KMS-11 (cell line): ENCODE measurements at regions not wholly inside any gene's neighbourhood (a gene's known extent, or its start where the extent isn't known, plus 50 kb on each side); places are given as distances from the start of the nearest gene placed in this dataset.
"Not testable (repeated sequence)": the region's sequence is repeated elsewhere in the genome, so short reads cannot be mapped to it uniquely, and the experiment has no call there.

Source experiments
- H2AFZ ChIP-seq: fragments of 200-600 bp; sonication (generic); 2 replicates; pipeline ENCODE4 v1.6.1; 2016; ENCODE audit warnings: antibody characterized with exemption, mixed run types, low read depth
- H3K27ac ChIP-seq: fragments of 200-600 bp; sonication (generic); 2 replicates; pipeline ENCODE4 v1.6.1; 2016; ENCODE audit warnings: mild to moderate bottlenecking, mixed run types
- H3K27me3 ChIP-seq: fragments of 200-600 bp; sonication (generic); 2 replicates; pipeline ENCODE4 v1.6.1; 2017; ENCODE audit warnings: mild to moderate bottlenecking, low read depth, mixed run types, moderate library complexity; ENCODE audit not compliant: insufficient read depth
- H3K36me3 ChIP-seq: fragments of 200-600 bp; sonication (generic); 2 replicates; pipeline ENCODE4 v1.6.1; 2017; ENCODE audit warnings: mild to moderate bottlenecking, mixed run types; ENCODE audit not compliant: insufficient read depth
- H3K4me1 ChIP-seq: fragments of 200-600 bp; sonication (generic); 2 replicates; pipeline ENCODE4 v1.6.1; 2016; ENCODE audit warnings: mild to moderate bottlenecking, low read depth, mixed run types; ENCODE audit not compliant: poor library complexity, severe bottlenecking
- H3K4me2 ChIP-seq: fragments of 200-600 bp; sonication (generic); 2 replicates; pipeline ENCODE4 v1.7.0; 2016; ENCODE audit warnings: mild to moderate bottlenecking, mixed run types
- H3K4me3 ChIP-seq: fragments of 200-600 bp; sonication (generic); IDR thresholded peaks from 2 replicates; pipeline ENCODE4 v1.6.1; 2017; ENCODE audit warnings: low read depth, low read length, mixed read lengths; ENCODE audit not compliant: insufficient read depth
- H3K79me2 ChIP-seq: fragments of 200-600 bp; sonication (generic); 2 replicates; pipeline ENCODE4 v1.6.1; 2016; ENCODE audit warnings: low read depth, mixed run types; ENCODE audit not compliant: insufficient read depth
- H3K9ac ChIP-seq: fragments of 200-600 bp; sonication (generic); 2 replicates; pipeline ENCODE4 v1.6.1; 2016; ENCODE audit warnings: mild to moderate bottlenecking, mixed run types
- H4K20me1 ChIP-seq: fragments of 200-600 bp; sonication (generic); 2 replicates; pipeline ENCODE4 v1.6.1; 2016; ENCODE audit warnings: mild to moderate bottlenecking, mixed run types; ENCODE audit not compliant: insufficient read depth
- TF ChIP-seq, protein P1 (sequence below): fragments of 200-600 bp; sonication (generic); conservative IDR thresholded peaks from 2 replicates; pipeline ENCODE4 v1.6.1; 2017; ENCODE audit warnings: low read depth, mild to moderate bottlenecking, antibody characterized with exemption, low read length, moderate library complexity, mixed read lengths

DNA sequence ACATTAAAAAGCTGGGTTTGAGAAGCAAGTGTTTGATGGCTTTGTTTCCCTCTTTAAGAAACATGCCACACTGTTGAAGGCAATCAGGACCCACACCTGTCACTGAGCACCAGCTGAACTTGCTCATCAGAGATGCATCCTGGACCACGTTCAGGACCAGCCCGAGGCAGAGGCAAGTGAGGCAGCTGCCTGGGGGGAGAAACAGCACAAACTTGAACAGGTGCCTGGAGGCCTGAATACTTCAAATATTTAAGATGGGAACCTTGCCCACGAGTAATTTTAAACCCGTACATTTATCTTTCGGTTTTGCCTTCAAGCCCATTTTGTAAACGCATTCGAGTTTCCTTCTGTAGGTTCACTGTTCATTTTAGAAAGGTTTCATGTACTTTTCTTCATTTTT, 421.3 kb downstream of the NYAP2 start:
- H3K36me3 ChIP-seq, result no peaks in the 10 kb centered on the region
- TF ChIP-seq, protein P1, sequence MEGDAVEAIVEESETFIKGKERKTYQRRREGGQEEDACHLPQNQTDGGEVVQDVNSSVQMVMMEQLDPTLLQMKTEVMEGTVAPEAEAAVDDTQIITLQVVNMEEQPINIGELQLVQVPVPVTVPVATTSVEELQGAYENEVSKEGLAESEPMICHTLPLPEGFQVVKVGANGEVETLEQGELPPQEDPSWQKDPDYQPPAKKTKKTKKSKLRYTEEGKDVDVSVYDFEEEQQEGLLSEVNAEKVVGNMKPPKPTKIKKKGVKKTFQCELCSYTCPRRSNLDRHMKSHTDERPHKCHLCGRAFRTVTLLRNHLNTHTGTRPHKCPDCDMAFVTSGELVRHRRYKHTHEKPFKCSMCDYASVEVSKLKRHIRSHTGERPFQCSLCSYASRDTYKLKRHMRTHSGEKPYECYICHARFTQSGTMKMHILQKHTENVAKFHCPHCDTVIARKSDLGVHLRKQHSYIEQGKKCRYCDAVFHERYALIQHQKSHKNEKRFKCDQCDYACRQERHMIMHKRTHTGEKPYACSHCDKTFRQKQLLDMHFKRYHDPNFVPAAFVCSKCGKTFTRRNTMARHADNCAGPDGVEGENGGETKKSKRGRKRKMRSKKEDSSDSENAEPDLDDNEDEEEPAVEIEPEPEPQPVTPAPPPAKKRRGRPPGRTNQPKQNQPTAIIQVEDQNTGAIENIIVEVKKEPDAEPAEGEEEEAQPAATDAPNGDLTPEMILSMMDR, result no peak

DNA sequence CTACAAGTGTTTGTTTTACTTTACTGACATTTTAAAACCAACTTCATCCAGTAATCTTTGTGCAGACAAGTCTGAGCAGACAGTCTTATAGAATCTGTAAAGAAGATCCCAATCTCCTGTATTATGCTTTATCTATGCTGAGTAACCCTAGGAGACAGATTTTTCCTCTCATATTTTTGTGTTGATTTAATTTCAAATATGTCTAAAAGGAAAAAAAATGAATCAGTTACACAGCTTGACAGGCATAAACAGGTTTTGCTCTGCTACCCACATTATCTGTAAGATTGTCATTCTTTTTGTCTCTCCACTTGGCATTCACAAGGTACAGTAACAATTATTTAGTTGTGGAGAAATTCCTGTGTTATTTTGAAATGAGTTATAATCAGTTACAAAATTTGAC, 415.0 kb downstream of the NYAP2 start:
- no peak overlapping the region for H3K4me3 ChIP-seq
- no peak overlapping the region for H2AFZ ChIP-seq
- no peaks in the 10 kb centered on the region for H3K36me3 ChIP-seq
- H3K79me2 ChIP-seq, result no peaks in the 10 kb centered on the region
- no peak overlapping the region for H3K9ac ChIP-seq
- no peak overlapping the region for H3K27ac ChIP-seq
- TF ChIP-seq, protein P1, result no peak
- H4K20me1 ChIP-seq, result no peaks in the 10 kb centered on the region
- no peak overlapping the region for H3K4me2 ChIP-seq
- no peaks in the 10 kb centered on the region for H3K4me1 ChIP-seq
- no peaks in the 10 kb centered on the region for H3K27me3 ChIP-seq

More for the DNA sequence above, 421.3 kb downstream of the NYAP2 start:
- H3K79me2 ChIP-seq, result no peaks in the 10 kb centered on the region
- no peak overlapping the region for H3K9ac ChIP-seq
- no peak overlapping the region for H3K4me3 ChIP-seq
- no peaks in the 10 kb centered on the region for H3K4me1 ChIP-seq
- H2AFZ ChIP-seq, result no peak overlapping the region
- H4K20me1 ChIP-seq, result no peaks in the 10 kb centered on the region
- H3K27ac ChIP-seq, result no peak overlapping the region
- H3K4me2 ChIP-seq, result no peak overlapping the region
- no peaks in the 10 kb centered on the region for H3K27me3 ChIP-seq

DNA sequence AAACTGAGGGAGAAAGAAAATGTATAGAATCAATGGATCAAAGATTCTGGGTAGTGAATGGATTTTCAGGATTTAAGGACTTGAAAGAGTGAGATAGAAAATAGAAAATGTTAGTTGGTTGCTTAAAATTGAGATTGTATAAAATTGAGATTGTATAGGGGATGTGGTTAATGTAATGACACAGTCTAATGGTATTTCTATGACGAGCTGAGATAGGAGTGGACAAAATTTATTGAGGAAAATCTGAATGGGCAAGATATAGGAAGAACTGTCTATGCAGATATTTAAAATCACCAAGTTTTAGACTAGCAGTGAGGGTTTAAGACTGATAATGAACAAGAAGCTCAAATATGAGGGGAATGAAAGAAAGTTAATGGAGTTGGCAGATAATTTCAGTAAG, 406.6 kb downstream of the NYAP2 start:
- H3K4me1 ChIP-seq, result no peaks in the 10 kb centered on the region
- no peak overlapping the region for H3K27ac ChIP-seq
- H3K9ac ChIP-seq, result no peak overlapping the region
- H2AFZ ChIP-seq, result no peak overlapping the region
- H3K27me3 ChIP-seq, result no peaks in the 10 kb centered on the region
- TF ChIP-seq, protein P1, result no peak
- no peak overlapping the region for H3K4me3 ChIP-seq
- no peaks in the 10 kb centered on the region for H3K36me3 ChIP-seq
- H3K4me2 ChIP-seq, result no peak overlapping the region
- no peaks in the 10 kb centered on the region for H3K79me2 ChIP-seq
- no peaks in the 10 kb centered on the region for H4K20me1 ChIP-seq

DNA sequence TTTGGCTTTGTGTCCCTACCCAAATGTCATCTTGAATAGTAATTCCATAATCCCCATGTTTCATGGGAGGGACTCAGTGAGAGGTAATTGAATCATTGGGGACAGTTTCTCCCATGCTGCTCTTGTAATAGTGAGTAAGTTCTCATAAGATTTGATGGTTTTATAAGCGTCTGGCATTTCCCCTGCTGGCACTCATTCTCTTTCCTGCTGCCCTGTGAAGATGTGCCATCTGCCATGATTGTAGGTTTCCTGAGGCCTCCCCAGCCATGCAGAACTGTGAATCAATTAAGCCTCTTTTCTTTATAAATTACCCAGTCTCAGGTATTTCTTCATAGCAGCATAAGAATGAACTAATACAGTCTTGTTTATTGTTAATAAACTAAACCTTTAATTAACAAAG, 402.6 kb downstream of the NYAP2 start:
- H3K36me3 ChIP-seq, H3K4me2 ChIP-seq, H3K9ac ChIP-seq, H3K79me2 ChIP-seq, H3K4me1 ChIP-seq, H3K27ac ChIP-seq, H3K4me3 ChIP-seq, H4K20me1 ChIP-seq, H2AFZ ChIP-seq, H3K27me3 ChIP-seq: not testable (repeated sequence)

DNA sequence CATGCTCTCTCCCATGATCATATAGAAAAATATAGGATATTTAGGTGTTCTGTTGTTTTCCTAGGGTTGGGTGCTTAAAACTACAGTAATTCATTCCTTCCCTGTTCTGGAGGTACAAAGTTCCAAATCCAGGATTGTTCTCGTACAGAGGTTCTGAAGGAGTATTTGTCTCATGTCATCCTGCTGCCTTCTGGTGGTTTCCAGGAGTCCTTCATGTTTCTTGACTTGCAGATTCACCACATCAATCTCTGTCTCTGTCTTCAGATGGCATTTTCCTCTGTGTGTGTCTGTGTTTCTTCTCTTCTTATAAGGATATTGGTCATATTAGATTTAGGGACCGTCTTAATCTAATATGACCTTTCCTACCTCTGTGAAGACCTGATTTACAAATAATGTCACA, 397.9 kb downstream of the NYAP2 start:
- Histone ChIP-seq H3K4me2 (no peak overlapping the region), H3K4me1 (no peaks in the 10 kb centered on the region), H3K27ac (no peak overlapping the region), H3K4me3 (no peak overlapping the region), H3K79me2 (no peaks in the 10 kb centered on the region), H3K27me3 (no peaks in the 10 kb centered on the region), H4K20me1 (no peaks in the 10 kb centered on the region), H3K9ac (no peak overlapping the region), H2AFZ (no peak overlapping the region), H3K36me3 (no peaks in the 10 kb centered on the region)
- TF ChIP-seq, protein P1, result no peak
